Gastroesophageal sphincter (tissue), 4 donors: ENCODE measurements at regions not wholly inside any gene's neighbourhood (a gene's known extent, or its start where the extent isn't known, plus 50 kb on each side); places are given as distances from the start of the nearest gene placed in this dataset.
A peak's percentile ranks its signal among the peaks of the same experiment; 100 is the strongest.

Experiments used
- ATAC-seq: fragments of 150-250 bp; one replicate; pipeline ENCODE4 v1.9.1; 2016; ENCODE audit warnings: mild to moderate bottlenecking, moderate library complexity
- H3K27ac ChIP-seq, 4 donors: fragments of 200-600 bp; sonication (generic) in 3 of 4; 1 replicate in 3 of 4; 2 replicates in 1 of 4; pipeline ENCODE4 v1.5.1; 2016 to 2019
- H3K27me3 ChIP-seq: fragments of 200-600 bp; sonication (generic); one replicate; pipeline ENCODE4 v1.5.1; 2019
- H3K36me3 ChIP-seq, 2 donors: fragments of 200-600 bp; sonication (generic); one replicate each; pipeline ENCODE4 v1.5.1; 2019; ENCODE audit warnings: control low read depth in 1 of 2
- H3K4me1 ChIP-seq, 3 donors: fragments of 200-600 bp; sonication (generic); 1 replicate in 2 of 3; 2 replicates in 1 of 3; pipeline ENCODE4 v1.5.1; 2016 to 2019; ENCODE audit warnings: control low read depth in 2 of 3
- H3K4me3 ChIP-seq, 2 donors: fragments of 200-600 bp; sonication (generic); one replicate each; pipeline ENCODE4 v1.5.1; 2019; ENCODE audit warnings: mild to moderate bottlenecking in 1 of 2, moderate library complexity in 1 of 2
- H3K9me3 ChIP-seq, 3 donors: fragments of 200-600 bp; sonication (generic); one replicate each; pipeline ENCODE4 v1.5.1; 2017 to 2019; ENCODE audit warnings: control low read depth in 2 of 3
- EP300 ChIP-seq: sonication (generic); formaldehyde crosslinking; IDR thresholded peaks from one replicate; pipeline ENCODE4 v1.6.1; 2017; ENCODE audit warnings: antibody characterized with exemption, mild to moderate bottlenecking
- POLR2A ChIP-seq, 2 donors: fragments of 450-650 bp; IDR thresholded peaks; one replicate each; pipeline ENCODE4 v1.6.1; 2017; ENCODE audit warnings: antibody characterized with exemption in 2 of 2, mild to moderate bottlenecking in 2 of 2, moderate library complexity in 1 of 2
- POLR2AphosphoS5 ChIP-seq: sonication (generic); formaldehyde crosslinking; IDR thresholded peaks from one replicate; pipeline ENCODE4 v1.6.1; 2017; ENCODE audit warnings: antibody characterized with exemption
- WGBS, 2 donors: methylation state at CpG; one replicate each; pipeline ENCODE4 v1.1.5; 2018; ENCODE audit warnings: low coverage in 1 of 2; 5-methylcytosine and 5-hydroxymethylcytosine counted together
- TF ChIP-seq, protein P1 (sequence below), 4 experiments: fragments of 200-600 bp in 2 of 4; fragments of 450-650 bp in 2 of 4; sonication (generic) in 1 of 4; IDR thresholded peaks; one replicate each; pipeline ENCODE4 v1.5.1; 2017 to 2019; ENCODE audit warnings: antibody characterized with exemption in 4 of 4, mild to moderate bottlenecking in 2 of 4, moderate library complexity in 2 of 4

GRCh38 chr2:180222644-180223043, 215.5 kb upstream of the CWC22 start:
- 63% methylated on average over 1 of the region's 1 CpG; no CpG with 5 or more reads in 1 of the 2 donors for WGBS, 2 donors
- H3K4me1 ChIP-seq: no peaks in the 10 kb centered on the region
- no peak overlapping the region for H3K4me3 ChIP-seq
- peaks cover 0 to 14% (median 0%) of the 10 kb centered on the region in 3 donors for H3K9me3 ChIP-seq
- H3K36me3 ChIP-seq: no peaks in the 10 kb centered on the region
- H3K27ac ChIP-seq: no peak overlapping the region
- TF ChIP-seq EP300 (no peak), POLR2A (IDR thresholded peaks at IDR 0.05) (no peak), POLR2AphosphoS5 (peak; percentile 12)
- TF ChIP-seq, protein P1, sequence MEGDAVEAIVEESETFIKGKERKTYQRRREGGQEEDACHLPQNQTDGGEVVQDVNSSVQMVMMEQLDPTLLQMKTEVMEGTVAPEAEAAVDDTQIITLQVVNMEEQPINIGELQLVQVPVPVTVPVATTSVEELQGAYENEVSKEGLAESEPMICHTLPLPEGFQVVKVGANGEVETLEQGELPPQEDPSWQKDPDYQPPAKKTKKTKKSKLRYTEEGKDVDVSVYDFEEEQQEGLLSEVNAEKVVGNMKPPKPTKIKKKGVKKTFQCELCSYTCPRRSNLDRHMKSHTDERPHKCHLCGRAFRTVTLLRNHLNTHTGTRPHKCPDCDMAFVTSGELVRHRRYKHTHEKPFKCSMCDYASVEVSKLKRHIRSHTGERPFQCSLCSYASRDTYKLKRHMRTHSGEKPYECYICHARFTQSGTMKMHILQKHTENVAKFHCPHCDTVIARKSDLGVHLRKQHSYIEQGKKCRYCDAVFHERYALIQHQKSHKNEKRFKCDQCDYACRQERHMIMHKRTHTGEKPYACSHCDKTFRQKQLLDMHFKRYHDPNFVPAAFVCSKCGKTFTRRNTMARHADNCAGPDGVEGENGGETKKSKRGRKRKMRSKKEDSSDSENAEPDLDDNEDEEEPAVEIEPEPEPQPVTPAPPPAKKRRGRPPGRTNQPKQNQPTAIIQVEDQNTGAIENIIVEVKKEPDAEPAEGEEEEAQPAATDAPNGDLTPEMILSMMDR (IDR thresholded peaks at IDR 0.05): no peak
- ATAC-seq: peak; percentile 83
- H3K27me3 ChIP-seq: no peaks in the 10 kb centered on the region

GRCh38 chr2:180219491-180219890, 212.4 kb upstream of the CWC22 start:
- 75% methylated on average over 1 of the region's 1 CpG; no CpG with 5 or more reads in 1 of the 2 donors for WGBS, 2 donors
- Histone ChIP-seq H3K4me1 (no peaks in the 10 kb centered on the region), H3K9me3 (peaks cover 0 to 10% (median 0%) of the 10 kb centered on the region in 3 donors), H3K27ac (no peak overlapping the region), H3K36me3 (no peaks in the 10 kb centered on the region), H3K4me3 (no peak overlapping the region), H3K27me3 (no peaks in the 10 kb centered on the region)
- TF ChIP-seq POLR2AphosphoS5: no peak
- TF ChIP-seq, protein P1 (IDR thresholded peaks at IDR 0.05): no peak
- no peak for TF ChIP-seq EP300
- no peak for TF ChIP-seq POLR2A (IDR thresholded peaks at IDR 0.05)
- no peak for ATAC-seq

DNA sequence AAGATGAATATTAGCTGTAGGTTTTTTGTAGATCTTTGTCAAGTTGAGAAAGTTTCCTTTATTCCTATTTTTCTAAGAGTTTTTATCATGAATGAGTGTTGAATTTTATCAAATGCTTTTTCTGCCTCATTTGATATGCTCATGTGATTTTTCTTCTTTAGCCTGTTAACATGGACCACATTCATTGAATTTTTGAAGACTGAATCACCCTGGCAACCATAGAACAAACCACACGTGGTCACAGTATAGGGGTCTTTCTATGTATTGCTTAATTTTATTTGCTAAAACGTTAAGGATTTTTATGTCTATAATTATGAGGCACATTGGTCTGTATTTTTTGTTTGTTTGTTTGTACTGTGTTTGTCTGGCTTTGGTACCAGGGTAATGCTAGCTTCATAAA, 201.7 kb upstream of the CWC22 start:
- Histone ChIP-seq H3K9me3 (no peaks in the 10 kb centered on the region), H3K27ac (no peak overlapping the region), H3K27me3 (no peaks in the 10 kb centered on the region), H3K4me1 (peaks cover 0 to 10% (median 0%) of the 10 kb centered on the region in 3 donors), H3K4me3 (no peak overlapping the region), H3K36me3 (no peaks in the 10 kb centered on the region)
- no peak for ATAC-seq
- WGBS, 2 donors: 61 to 88% methylated on average over 2 of the region's 2 CpGs
- no peak for TF ChIP-seq POLR2A (IDR thresholded peaks at IDR 0.05)
- TF ChIP-seq, protein P1 (IDR thresholded peaks at IDR 0.05): no peak
- TF ChIP-seq EP300: no peak
- TF ChIP-seq POLR2AphosphoS5: no peak

DNA sequence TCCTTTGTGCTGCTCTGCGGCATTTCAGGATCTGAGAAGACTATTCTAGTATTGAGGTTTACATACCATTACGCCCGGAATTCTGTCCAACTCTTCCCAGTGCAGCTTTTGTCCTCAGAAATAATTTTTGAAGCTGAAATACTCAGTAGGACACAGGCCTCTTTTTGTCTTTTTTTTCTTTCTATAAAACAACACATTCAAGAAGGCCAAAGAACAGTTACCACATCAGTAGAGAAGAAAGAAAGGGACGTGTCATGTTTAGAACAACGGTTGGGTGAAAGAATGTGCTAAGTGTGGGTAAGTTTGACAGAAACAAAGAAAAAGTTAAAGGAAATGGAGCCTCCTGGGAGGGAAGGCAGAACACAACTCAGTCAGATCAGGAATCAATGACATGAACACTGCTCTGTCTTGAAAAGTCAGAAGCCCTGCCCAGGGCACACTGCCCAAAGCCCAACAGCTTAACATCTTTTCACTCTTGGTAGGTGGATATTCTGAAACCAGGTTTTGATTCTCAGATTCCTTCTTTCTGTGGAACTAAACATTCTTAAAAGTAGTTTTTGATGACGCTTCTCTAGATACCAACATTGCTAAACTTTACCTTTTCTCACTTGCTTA, 198.6 kb upstream of the CWC22 start:
- peaks cover 3 to 30% (median 4%) of the 10 kb centered on the region in 3 donors for H3K4me1 ChIP-seq
- TF ChIP-seq, protein P1 (IDR thresholded peaks at IDR 0.05): no peak
- TF ChIP-seq EP300 (no peak), POLR2AphosphoS5 (no peak), POLR2A (IDR thresholded peaks at IDR 0.05) (no peak)
- no peaks in the 10 kb centered on the region for H3K36me3 ChIP-seq
- peak overlapping the region in 1 of 4 donors; percentile 16 for H3K27ac ChIP-seq
- no peak for ATAC-seq
- no peaks in the 10 kb centered on the region for H3K27me3 ChIP-seq
- H3K4me3 ChIP-seq: no peak overlapping the region
- WGBS, 2 donors: 43 to 60% methylated on average over 6 of the region's 6 CpGs
- H3K9me3 ChIP-seq: no peaks in the 10 kb centered on the region

GRCh38 chr2:180203972-180204371, 196.9 kb upstream of the CWC22 start:
- 88% methylated on average over 2 of the region's 2 CpGs; no CpG with 5 or more reads in 1 of the 2 donors for WGBS, 2 donors
- Histone ChIP-seq H3K27ac (no peak overlapping the region), H3K4me1 (peaks cover 3 to 30% (median 4%) of the 10 kb centered on the region in 3 donors), H3K4me3 (no peak overlapping the region), H3K27me3 (no peaks in the 10 kb centered on the region), H3K36me3 (no peaks in the 10 kb centered on the region), H3K9me3 (no peaks in the 10 kb centered on the region)
- TF ChIP-seq POLR2AphosphoS5 (no peak), EP300 (no peak), POLR2A (IDR thresholded peaks at IDR 0.05) (no peak)
- TF ChIP-seq, protein P1 (IDR thresholded peaks at IDR 0.05): no peak
- peak; percentile 67 for ATAC-seq
